ENCODE measurements at regions not wholly inside any gene's neighbourhood (a gene's known extent, or its start where the extent isn't known, plus 50 kb on each side); places are given as distances from the start of the nearest gene placed in this dataset.
A peak's percentile ranks its signal among the peaks of the same experiment; 100 is the strongest.

GRCh38 chr17:68185820-68186219, 62.0 kb upstream of the AMZ2 start:
- Histone ChIP-seq H4K20me1 (ENCODE audit: insufficient read depth, low read length) (no peaks in the 10 kb centered on the region), H2BK20ac (ENCODE audit: low read depth, low read length) (no peak overlapping the region), H2AK9ac (replicated peaks; ENCODE audit: low read depth, low read length, poor library complexity) (no peak overlapping the region), H3K4me3 (ENCODE audit: insufficient read depth, low read depth, low read length) (no peak overlapping the region), H2BK5ac (ENCODE audit: low read depth, low read length, poor library complexity, severe bottlenecking) (no peak overlapping the region), H3K27ac (ENCODE audit: insufficient read depth, low read length) (no peak overlapping the region), H2BK120ac (ENCODE audit: low read depth, low read length) (no peak overlapping the region), H4K91ac (ENCODE audit: insufficient read depth, low read depth, low read length) (no peak overlapping the region), H3K9me3 (ENCODE audit: control insufficient read depth, insufficient read depth, low read length) (no peaks in the 10 kb centered on the region), H3K4ac (ENCODE audit: low read depth, low read length) (no peak overlapping the region), H2AFZ (replicated peaks; ENCODE audit: low read length, poor library complexity) (no peak overlapping the region), H2AK5ac (ENCODE audit: low read depth, low read length) (no peak overlapping the region), H3K9ac (ENCODE audit: low read depth, low read length) (no peak overlapping the region), H3K56ac (ENCODE audit: extremely low read depth, insufficient read depth, low read length) (no peak overlapping the region), H3K18ac (ENCODE audit: low read depth, low read length) (no peak overlapping the region), H4K5ac (ENCODE audit: low read depth, low read length) (no peak overlapping the region), H2BK15ac (ENCODE audit: low read depth, low read length) (no peak overlapping the region), H3K36me3 (ENCODE audit: control insufficient read depth, insufficient read depth, low read length) (no peaks in the 10 kb centered on the region), H3K14ac (replicated peaks; ENCODE audit: low read depth, low read length) (no peak overlapping the region), H3K79me1 (ENCODE audit: low read depth in 1 of 2, low read length in 2 of 2) (no peaks in the 10 kb centered on the region), H3K4me1 (ENCODE audit: control insufficient read depth, insufficient read depth, low read length) (no peaks in the 10 kb centered on the region), H3K4me2 (ENCODE audit: low read depth, low read length) (no peak overlapping the region), H3K23ac (ENCODE audit: low read depth, low read length) (no peak overlapping the region), H3K9me1 (ENCODE audit: insufficient read depth, low read length) (no peaks in the 10 kb centered on the region), H4K8ac (ENCODE audit: low read depth in 2 of 2, low read length in 2 of 2) (no peak overlapping the region), H3K27me3 (ENCODE audit: control insufficient read depth, insufficient read depth, low read length) (peaks cover 6% of the 10 kb centered on the region; the same call in 1 of the 2 replicates)
- TF ChIP-seq POLR2A (IDR thresholded peaks at IDR 0.05; ENCODE audit: low read depth, low read length): no peak
- no peak for TF ChIP-seq RFX5 (IDR thresholded peaks at IDR 0.05; ENCODE audit: low read depth, low read length)
- DNase-seq: peak; percentile 17
- no peak for ATAC-seq (ENCODE audit: low read depth)
- dilution Hi-C loops (cut with HindIII; ENCODE audit: low sequenced_read_pairs, unreplicated experiment): no loop called here
- CTCF ChIA-PET: interaction anchor here (1.0 kb wide), 1 partner anchor 15 kb away, joined by 4 read pairs; no protein-coding TSS in a partner anchor
- POLR2A ChIA-PET (ENCODE audit: unreplicated experiment): no interaction called here
- no TSS peak for BruUV-seq (replicated peaks)
- in situ Hi-C loops (cut with MboI; ENCODE audit: low sequenced_read_pairs): no loop called here
- no CpG with 5 or more reads among the region's 2 CpGs for WGBS, 2 experiments (ENCODE audit: extremely low coverage in 2 of 2, insufficient read length in 1 of 2)
- intact Hi-C loops (cut with micrococcal nuclease): no loop called here

All from IMR-90 (cell line).